ENCODE measurements at regions not wholly inside any gene's neighbourhood (a gene's known extent, or its start where the extent isn't known, plus 50 kb on each side); places are given as distances from the start of the nearest gene placed in this dataset.

- H2AFZ ChIP-seq (ENCODE audit: low read depth, low read length), result peak overlapping the region; percentile 70
- peak overlapping the region; percentile 5 to 54; a peak in 3 of 4 replicates for H3K4me3 ChIP-seq (ENCODE audit: low read depth in 1 of 2, low read length in 2 of 2)
- H4K20me1 ChIP-seq (ENCODE audit: insufficient read depth, low read length), result no peaks in the 10 kb centered on the region
- H3K27me3 ChIP-seq (ENCODE audit: insufficient read depth, low read length, poor library complexity), result no peaks in the 10 kb centered on the region
- peak overlapping the region; percentile 84 for H3K27ac ChIP-seq (ENCODE audit: low read length)
- H3K4me1 ChIP-seq (ENCODE audit: insufficient read depth, low read length), result peaks cover 68% of the 10 kb centered on the region
- peak overlapping the region; percentile 86 for H3K4me2 ChIP-seq (ENCODE audit: insufficient read depth, low read length)
- peak overlapping the region; percentile 55 for H3K9ac ChIP-seq (ENCODE audit: low read depth, low read length)
- H3K36me3 ChIP-seq (ENCODE audit: insufficient read depth, low read length), result no peaks in the 10 kb centered on the region
- peaks cover 11% of the 10 kb centered on the region for H3K9me3 ChIP-seq (ENCODE audit: insufficient read depth, low read length, severe bottlenecking)
- DNase-seq, result peak; percentile 89
- peak; percentile 37 for TF ChIP-seq CTCF (IDR thresholded peaks at IDR 0.05; ENCODE audit: borderline replicate concordance, extremely low read depth, low read length, poor library complexity, severe bottlenecking)
- no peak for TF ChIP-seq EZH2 (IDR thresholded peaks at IDR 0.05; ENCODE audit: borderline replicate concordance, low read depth, low read length, severe bottlenecking)
- peaks cover 57% of the 10 kb centered on the region for H3K79me2 ChIP-seq (ENCODE audit: insufficient read depth, low read length)
- ATAC-seq (ENCODE audit: insufficient read depth, low read depth), result peak; percentile 98
These were observed 61.0 kb upstream of the MKI67 start for GRCh38 chr10:128186959-128187787.

DNA sequence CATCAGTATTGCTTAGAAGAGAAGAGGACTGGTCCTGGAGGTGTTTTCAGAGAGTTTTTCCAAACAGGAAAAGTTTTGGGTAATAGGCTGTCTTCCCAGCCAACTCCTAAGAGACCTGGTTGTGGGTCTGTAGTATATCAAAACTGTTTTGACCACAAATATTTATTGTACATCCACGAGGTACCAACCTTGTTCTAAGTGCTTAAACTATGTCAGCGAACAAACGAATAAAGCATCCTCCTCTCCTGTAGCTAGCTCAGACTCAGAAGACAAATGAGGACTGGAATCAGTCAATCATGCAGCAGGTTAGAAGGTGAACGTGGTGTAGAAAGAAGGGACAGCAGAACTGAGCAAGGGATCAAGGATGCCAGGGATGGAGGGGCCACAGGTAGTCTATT lies 61.6 kb upstream of the MKI67 start:
- peak overlapping the region; percentile 86 for H3K4me2 ChIP-seq (ENCODE audit: insufficient read depth, low read length)

DNA sequence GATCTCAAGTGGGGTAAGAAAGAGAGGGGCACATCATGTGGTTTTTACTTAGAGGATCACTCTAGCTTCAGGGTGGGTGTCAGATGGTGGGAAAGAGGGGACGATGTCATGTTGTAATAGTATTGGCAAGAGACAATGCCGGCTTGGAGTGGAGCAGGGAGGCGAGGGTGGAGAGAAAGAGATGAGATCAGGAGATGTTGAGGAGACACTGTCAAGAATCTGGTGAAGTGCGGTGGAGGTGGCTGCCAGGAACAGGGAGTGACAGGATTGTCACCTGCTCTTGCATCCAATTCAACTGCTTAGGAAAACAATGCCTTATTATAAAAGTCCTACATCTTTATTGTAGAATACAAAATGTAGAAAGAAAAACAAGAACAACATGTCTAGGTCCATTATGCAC lies 63.0 kb upstream of the MKI67 start:
- TF ChIP-seq EZH2 (IDR thresholded peaks at IDR 0.05; ENCODE audit: borderline replicate concordance, low read depth, low read length, severe bottlenecking) (no peak), CTCF (IDR thresholded peaks at IDR 0.05; ENCODE audit: borderline replicate concordance, extremely low read depth, low read length, poor library complexity, severe bottlenecking) (no peak)
- H3K9me3 ChIP-seq (ENCODE audit: insufficient read depth, low read length, severe bottlenecking), result no peaks in the 10 kb centered on the region
- H3K79me2 ChIP-seq (ENCODE audit: insufficient read depth, low read length), result peaks cover 40% of the 10 kb centered on the region
- H3K4me3 ChIP-seq (ENCODE audit: low read depth in 1 of 2, low read length in 2 of 2), result no peak overlapping the region
- H3K9ac ChIP-seq (ENCODE audit: low read depth, low read length), result no peak overlapping the region
- no peak for DNase-seq
- no peak overlapping the region for H2AFZ ChIP-seq (ENCODE audit: low read depth, low read length)
- H4K20me1 ChIP-seq (ENCODE audit: insufficient read depth, low read length), result no peaks in the 10 kb centered on the region
- H3K27me3 ChIP-seq (ENCODE audit: insufficient read depth, low read length, poor library complexity), result no peaks in the 10 kb centered on the region
- peaks cover 51% of the 10 kb centered on the region for H3K4me1 ChIP-seq (ENCODE audit: insufficient read depth, low read length)
- H3K36me3 ChIP-seq (ENCODE audit: insufficient read depth, low read length), result no peaks in the 10 kb centered on the region
- H3K27ac ChIP-seq (ENCODE audit: low read length), result peak overlapping the region; percentile 84; the same call in 1 of the 2 replicates
- H3K4me2 ChIP-seq (ENCODE audit: insufficient read depth, low read length), result no peak overlapping the region
- ATAC-seq (ENCODE audit: insufficient read depth, low read depth), result no peak

More for the DNA sequence above, 61.6 kb upstream of the MKI67 start:
- peaks cover 62% of the 10 kb centered on the region for H3K4me1 ChIP-seq (ENCODE audit: insufficient read depth, low read length)
- peaks cover 8% of the 10 kb centered on the region for H3K9me3 ChIP-seq (ENCODE audit: insufficient read depth, low read length, severe bottlenecking)
- peak; percentile 21 for ATAC-seq (ENCODE audit: insufficient read depth, low read depth)
- H3K9ac ChIP-seq (ENCODE audit: low read depth, low read length), result peak overlapping the region; percentile 55
- H2AFZ ChIP-seq (ENCODE audit: low read depth, low read length), result peak overlapping the region; percentile 70
- peak overlapping the region; percentile 84 for H3K27ac ChIP-seq (ENCODE audit: low read length)
- H4K20me1 ChIP-seq (ENCODE audit: insufficient read depth, low read length), result no peaks in the 10 kb centered on the region
- no peaks in the 10 kb centered on the region for H3K36me3 ChIP-seq (ENCODE audit: insufficient read depth, low read length)
- DNase-seq, result no peak
- TF ChIP-seq CTCF (IDR thresholded peaks at IDR 0.05; ENCODE audit: borderline replicate concordance, extremely low read depth, low read length, poor library complexity, severe bottlenecking), result no peak
- TF ChIP-seq EZH2 (IDR thresholded peaks at IDR 0.05; ENCODE audit: borderline replicate concordance, low read depth, low read length, severe bottlenecking), result no peak
- H3K79me2 ChIP-seq (ENCODE audit: insufficient read depth, low read length), result peaks cover 51% of the 10 kb centered on the region
- H3K27me3 ChIP-seq (ENCODE audit: insufficient read depth, low read length, poor library complexity), result no peaks in the 10 kb centered on the region
- H3K4me3 ChIP-seq (ENCODE audit: low read depth in 1 of 2, low read length in 2 of 2), result peak overlapping the region; percentile 5 to 54; a peak in 3 of 4 replicates
